ENCODE measurements at regions not wholly inside any gene's neighbourhood (a gene's known extent, or its start where the extent isn't known, plus 50 kb on each side); places are given as distances from the start of the nearest gene placed in this dataset.

DNA sequence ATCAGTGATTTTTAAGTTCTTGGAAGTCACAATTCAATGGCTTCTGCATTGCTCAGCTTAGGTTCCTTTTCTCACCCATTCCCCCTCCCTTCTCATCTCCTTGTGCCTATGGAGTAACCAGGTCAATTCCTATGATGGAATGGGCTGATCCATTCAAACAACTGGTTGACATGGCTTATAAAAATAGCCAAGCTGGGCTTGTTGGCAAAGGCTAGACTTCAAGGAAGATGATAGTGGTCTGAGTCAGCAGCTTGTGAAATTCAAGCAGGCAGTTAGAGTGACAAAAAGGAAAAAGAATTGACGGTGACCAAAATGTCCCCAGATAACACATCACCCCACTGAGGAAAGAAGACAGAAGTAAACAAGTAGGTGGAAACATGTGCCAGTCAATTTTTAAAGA is 119.9 kb upstream of the PCED1B start:
- TF ChIP-seq, protein P1, sequence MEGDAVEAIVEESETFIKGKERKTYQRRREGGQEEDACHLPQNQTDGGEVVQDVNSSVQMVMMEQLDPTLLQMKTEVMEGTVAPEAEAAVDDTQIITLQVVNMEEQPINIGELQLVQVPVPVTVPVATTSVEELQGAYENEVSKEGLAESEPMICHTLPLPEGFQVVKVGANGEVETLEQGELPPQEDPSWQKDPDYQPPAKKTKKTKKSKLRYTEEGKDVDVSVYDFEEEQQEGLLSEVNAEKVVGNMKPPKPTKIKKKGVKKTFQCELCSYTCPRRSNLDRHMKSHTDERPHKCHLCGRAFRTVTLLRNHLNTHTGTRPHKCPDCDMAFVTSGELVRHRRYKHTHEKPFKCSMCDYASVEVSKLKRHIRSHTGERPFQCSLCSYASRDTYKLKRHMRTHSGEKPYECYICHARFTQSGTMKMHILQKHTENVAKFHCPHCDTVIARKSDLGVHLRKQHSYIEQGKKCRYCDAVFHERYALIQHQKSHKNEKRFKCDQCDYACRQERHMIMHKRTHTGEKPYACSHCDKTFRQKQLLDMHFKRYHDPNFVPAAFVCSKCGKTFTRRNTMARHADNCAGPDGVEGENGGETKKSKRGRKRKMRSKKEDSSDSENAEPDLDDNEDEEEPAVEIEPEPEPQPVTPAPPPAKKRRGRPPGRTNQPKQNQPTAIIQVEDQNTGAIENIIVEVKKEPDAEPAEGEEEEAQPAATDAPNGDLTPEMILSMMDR (IDR thresholded peaks at IDR 0.05; ENCODE audit: low read depth, low read length), result no peak
- TF ChIP-seq POLR2A (IDR thresholded peaks at IDR 0.05; ENCODE audit: extremely low read depth, insufficient read length), result no peak
- TF ChIP-seq, protein P2, sequence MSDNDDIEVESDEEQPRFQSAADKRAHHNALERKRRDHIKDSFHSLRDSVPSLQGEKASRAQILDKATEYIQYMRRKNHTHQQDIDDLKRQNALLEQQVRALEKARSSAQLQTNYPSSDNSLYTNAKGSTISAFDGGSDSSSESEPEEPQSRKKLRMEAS (IDR thresholded peaks at IDR 0.05; ENCODE audit: low read depth, low read length), result no peak

Measured in NB4 (cell line).